CD14-positive monocyte (primary cell): ENCODE measurements at regions not wholly inside any gene's neighbourhood (a gene's known extent, or its start where the extent isn't known, plus 50 kb on each side); places are given as distances from the start of the nearest gene placed in this dataset.

Source experiments
- DNase-seq, 3 donors: peaks; one replicate each; pipeline ENCODE4 v3.0.0-alpha.2; 2011 to 2022
- H2AFZ ChIP-seq: 2 replicates; pipeline ENCODE4 v1.6.0; 2012; ENCODE audit warnings: mild to moderate bottlenecking, low read depth, low read length, inconsistent platforms; ENCODE audit not compliant: insufficient read depth, poor library complexity, severe bottlenecking
- H3K27ac ChIP-seq, 2 donors: 1 replicate in 1 of 2; 2 replicates in 1 of 2; pipeline ENCODE4 v1.5.1; 2012 to 2013; ENCODE audit warnings: low read length in 2 of 2, control low read depth in 1 of 2, inconsistent platforms in 1 of 2, low read depth in 1 of 2, mild to moderate bottlenecking in 1 of 2
- H3K27me3 ChIP-seq, 2 donors: one replicate each; pipeline versions ENCODE4 v1.6.0 to v1.6.1; 2011 to 2013; ENCODE audit warnings: low read length in 2 of 2; ENCODE audit not compliant: control insufficient read depth in 2 of 2, insufficient read depth in 2 of 2
- H3K36me3 ChIP-seq, 2 donors: replicated peaks in 1 of 2; 1 replicate in 1 of 2; 2 replicates in 1 of 2; pipeline versions ENCODE4 v1.5.1 to v1.6.1; 2012 to 2013; ENCODE audit warnings: low read length in 2 of 2, control low read depth in 1 of 2, inconsistent platforms in 1 of 2, mild to moderate bottlenecking in 1 of 2; ENCODE audit not compliant: insufficient read depth in 2 of 2, control insufficient read depth in 1 of 2
- H3K4me1 ChIP-seq, 2 donors: 1 replicate in 1 of 2; 2 replicates in 1 of 2; pipeline versions ENCODE4 v1.5.1 to v1.6.1; 2012 to 2013; ENCODE audit warnings: low read length in 2 of 2, control low read depth in 1 of 2, inconsistent platforms in 1 of 2, mild to moderate bottlenecking in 1 of 2, moderate library complexity in 1 of 2; ENCODE audit not compliant: insufficient read depth in 2 of 2, control insufficient read depth in 1 of 2
- H3K4me2 ChIP-seq: replicated peaks from 2 replicates; pipeline ENCODE3; 2012; ENCODE audit warnings: low read length, moderate library complexity, mild to moderate bottlenecking; ENCODE audit not compliant: poor library complexity, severe bottlenecking; ENCODE audit errors: extremely low read depth
- H3K4me3 ChIP-seq, 3 experiments: fragments of 200-600 bp in 1 of 3; sonication (generic) in 1 of 3; replicated peaks in 1 of 3; 1 replicate in 2 of 3; 2 replicates in 1 of 3; pipeline ENCODE4 v1.5.1; 2011 to 2013; ENCODE audit warnings: low read length in 3 of 3, mild to moderate bottlenecking in 3 of 3, control low read depth in 2 of 3, low read depth in 2 of 3, inconsistent platforms in 1 of 3, moderate library complexity in 1 of 3
- H3K79me2 ChIP-seq: 2 replicates; pipeline ENCODE4 v1.6.0; 2012; ENCODE audit warnings: mild to moderate bottlenecking, control low read depth, inconsistent platforms, low read length, moderate library complexity; ENCODE audit not compliant: insufficient read depth
- H3K9ac ChIP-seq: 2 replicates; pipeline ENCODE4 v1.6.0; 2017; ENCODE audit warnings: low read length, mild to moderate bottlenecking; ENCODE audit not compliant: insufficient read depth, poor library complexity, severe bottlenecking
- H3K9me3 ChIP-seq, 2 donors: replicated peaks in 1 of 2; 1 replicate in 1 of 2; 2 replicates in 1 of 2; pipeline versions ENCODE4 v1.5.1 to v1.6.1; 2012 to 2013; ENCODE audit warnings: low read length in 2 of 2, control low read depth in 1 of 2; ENCODE audit not compliant: control insufficient read depth in 1 of 2, insufficient read depth in 1 of 2
- H4K20me1 ChIP-seq: 2 replicates; pipeline ENCODE4 v1.6.0; 2012; ENCODE audit warnings: mild to moderate bottlenecking, low read length, control low read depth, moderate library complexity; ENCODE audit not compliant: insufficient read depth
- H3K27ac Mint-ChIP-seq, 7 donors: one replicate each; pipeline ENCODE4 v1.8.0; 2020; ENCODE audit warnings: mild to moderate bottlenecking in 7 of 7, mixed read lengths in 7 of 7, moderate library complexity in 6 of 7, inconsistent platforms in 2 of 7
- H3K27me3 Mint-ChIP-seq, 3 donors: one replicate each; pipeline ENCODE4 v1.8.0; 2021 to 2022; ENCODE audit warnings: low read depth in 3 of 3, mild to moderate bottlenecking in 3 of 3, mixed read lengths in 3 of 3, moderate library complexity in 3 of 3, inconsistent platforms in 1 of 3
- H3K36me3 Mint-ChIP-seq, 2 donors: one replicate each; pipeline ENCODE4 v1.8.0; 2020; ENCODE audit warnings: mixed read lengths in 2 of 2, inconsistent platforms in 1 of 2, mild to moderate bottlenecking in 1 of 2
- H3K4me1 Mint-ChIP-seq: one replicate; pipeline ENCODE4 v1.8.0; 2020; ENCODE audit warnings: mild to moderate bottlenecking, mixed read lengths
- H3K4me3 Mint-ChIP-seq, 2 donors: one replicate each; pipeline ENCODE4 v1.8.0; 2020; ENCODE audit warnings: mild to moderate bottlenecking in 2 of 2, mixed read lengths in 2 of 2, moderate library complexity in 1 of 2
- H3K9me3 Mint-ChIP-seq, 7 donors: one replicate each; pipeline ENCODE4 v1.8.0; 2020 to 2022; ENCODE audit warnings: mixed read lengths in 7 of 7, mild to moderate bottlenecking in 6 of 7, moderate library complexity in 6 of 7, inconsistent platforms in 2 of 7
- CTCF ChIP-seq: fragments of 200-600 bp; IDR thresholded peaks from one replicate; pipeline ENCODE4 v1.8.0; 2022; ENCODE audit warnings: antibody characterized with exemption, mild to moderate bottlenecking
- WGBS: methylation state at CpG from one replicate; pipeline ENCODE4 v1.1.5; 2013; ENCODE audit warnings: missing lambda C conversion rate; ENCODE audit not compliant: insufficient coverage; 5-methylcytosine and 5-hydroxymethylcytosine counted together
- intact Hi-C, 2 donors: fragments of 100-400 bp; cut with micrococcal nuclease; formaldehyde crosslinking; loops; one replicate each; pipeline versions ENCODE4 v1.15.0 to v1.15.1; 2023

- H3K27me3 Mint-ChIP-seq = peaks cover 0 to 2% (median 1%) of the 10 kb centered on the region in 3 donors
- no peak overlapping the region for H3K27ac ChIP-seq
- H3K36me3 ChIP-seq = no peaks in the 10 kb centered on the region
- H3K4me3 ChIP-seq = no peak overlapping the region
- peaks cover 0 to 6% (median 0%) of the 10 kb centered on the region in 7 donors for H3K9me3 Mint-ChIP-seq
- H3K79me2 ChIP-seq = no peaks in the 10 kb centered on the region
- no peaks in the 10 kb centered on the region for H4K20me1 ChIP-seq
- WGBS = no CpG with 5 or more reads among the region's 2 CpGs
- H3K27ac Mint-ChIP-seq = no peak overlapping the region
- DNase-seq = no peak
- H3K4me1 Mint-ChIP-seq = peaks cover 12% of the 10 kb centered on the region
- no peak overlapping the region for H3K4me3 Mint-ChIP-seq
- no peak overlapping the region for H2AFZ ChIP-seq
- H3K4me1 ChIP-seq = peaks cover 7 to 9% of the 10 kb centered on the region in 2 donors
- intact Hi-C loops = no loop called here
- H3K36me3 Mint-ChIP-seq = no peaks in the 10 kb centered on the region
- no peak overlapping the region for H3K4me2 ChIP-seq
- no peak overlapping the region for H3K9ac ChIP-seq
- H3K27me3 ChIP-seq = no peaks in the 10 kb centered on the region
- TF ChIP-seq CTCF = no peak
- no peaks in the 10 kb centered on the region for H3K9me3 ChIP-seq
These were observed 317.3 kb downstream of the HS3ST1 start for GRCh38 chr4:11111370-11111769.

GRCh38 chr4:11106759-11107158, 321.9 kb downstream of the HS3ST1 start:
- no peak for TF ChIP-seq CTCF
- Histone ChIP-seq H4K20me1 (no peaks in the 10 kb centered on the region), H3K79me2 (no peaks in the 10 kb centered on the region), H3K4me3 (no peak overlapping the region), H3K27me3 (no peaks in the 10 kb centered on the region), H3K27ac (peak overlapping the region in 1 of 2 donors; percentile 20), H3K4me2 (no peak overlapping the region), H3K9me3 (no peaks in the 10 kb centered on the region), H2AFZ (no peak overlapping the region), H3K4me1 (peaks cover 15 to 19% of the 10 kb centered on the region in 2 donors), H3K36me3 (no peaks in the 10 kb centered on the region), H3K9ac (no peak overlapping the region)
- peak; percentile 24 to 55 (median 46) for DNase-seq
- Mint-ChIP-seq H3K9me3 (peaks cover 0 to 6% (median 0%) of the 10 kb centered on the region in 7 donors), H3K27me3 (peaks cover 0 to 2% (median 0%) of the 10 kb centered on the region in 3 donors), H3K27ac (peak overlapping the region in 3 of 7 donors; percentile 25 to 75 (median 69)), H3K4me3 (peak overlapping the region in 1 of 2 donors; percentile 32), H3K36me3 (no peaks in the 10 kb centered on the region), H3K4me1 (peaks cover 27% of the 10 kb centered on the region)
- WGBS = 0% methylated on average over 2 of the region's 2 CpGs
- intact Hi-C loops = no loop called here
